Kidney glomerular epithelial cell (primary cell): ENCODE measurements at regions not wholly inside any gene's neighbourhood (a gene's known extent, or its start where the extent isn't known, plus 50 kb on each side); places are given as distances from the start of the nearest gene placed in this dataset.

Experiments
- DNase-seq: peaks from one replicate; lab custom pipeline; 2025; lab: John Stamatoyannopoulos, UW

- no peak for DNase-seq
Measured at GRCh38 chr4:85398276-85398675, 76.7 kb upstream of the ARHGAP24 start.

GRCh38 chr4:85399270-85399669 lies 75.7 kb upstream of the ARHGAP24 start:
- DNase-seq: no peak

- DNase-seq: peak; percentile 94
Measured at GRCh38 chr4:85402371-85402770, 72.6 kb upstream of the ARHGAP24 start.

GRCh38 chr4:85406185-85406584 lies 68.8 kb upstream of the ARHGAP24 start:
- DNase-seq: no peak

- DNase-seq: no peak
Measured at GRCh38 chr4:85407546-85407945, 67.4 kb upstream of the ARHGAP24 start.

GRCh38 chr4:85408301-85408700 lies 66.6 kb upstream of the ARHGAP24 start:
- DNase-seq: no peak

GRCh38 chr4:85409251-85409650 lies 65.7 kb upstream of the ARHGAP24 start:
- DNase-seq: no peak

GRCh38 chr4:85411386-85411785 lies 63.6 kb upstream of the ARHGAP24 start:
- DNase-seq: no peak

- DNase-seq: no peak
Measured at GRCh38 chr4:85414972-85415371, 60.0 kb upstream of the ARHGAP24 start.

- no peak for DNase-seq
Measured at GRCh38 chr4:85416094-85416493, 58.9 kb upstream of the ARHGAP24 start.

- peak; percentile 64 for DNase-seq
Measured at GRCh38 chr4:85419103-85419502, 55.8 kb upstream of the ARHGAP24 start.

GRCh38 chr4:85420831-85421230 lies 54.1 kb upstream of the ARHGAP24 start:
- DNase-seq: peak; percentile 11

GRCh38 chr4:85423431-85423830 lies 51.5 kb upstream of the ARHGAP24 start:
- peak; percentile 35 for DNase-seq
